Smooth muscle cell (in vitro differentiated cells): ENCODE measurements at regions not wholly inside any gene's neighbourhood (a gene's known extent, or its start where the extent isn't known, plus 50 kb on each side); places are given as distances from the start of the nearest gene placed in this dataset.

Experiments
- DNase-seq: peaks from one replicate; lab custom pipeline; 2025; ENCODE audit not compliant: unreplicated experiment; lab: John Stamatoyannopoulos, UW
- H2AFZ ChIP-seq: fragments of 200-600 bp; sonication (generic); 2 replicates; pipeline ENCODE4 v1.6.0; 2016; ENCODE audit warnings: antibody characterized with exemption, low read depth, mild to moderate bottlenecking
- H3F3A ChIP-seq: fragments of 200-600 bp; sonication (generic); 2 replicates; pipeline ENCODE4 v1.6.0; 2017; ENCODE audit warnings: antibody characterized with exemption, low read depth
- H3K27ac ChIP-seq: fragments of 200-600 bp; sonication (generic); 2 replicates; pipeline ENCODE4 v1.5.1; 2016; ENCODE audit warnings: low read depth, mild to moderate bottlenecking
- H3K27me3 ChIP-seq: fragments of 200-600 bp; sonication (generic); 2 replicates; pipeline ENCODE4 v1.6.1; 2016; ENCODE audit warnings: low read depth, mild to moderate bottlenecking
- H3K36me3 ChIP-seq: fragments of 200-600 bp; sonication (generic); 2 replicates; pipeline ENCODE4 v1.5.1; 2016; ENCODE audit warnings: low read depth
- H3K4me1 ChIP-seq: fragments of 200-600 bp; sonication (generic); 2 replicates; pipeline ENCODE4 v1.5.1; 2016; ENCODE audit warnings: low read depth
- H3K4me2 ChIP-seq: fragments of 200-600 bp; sonication (generic); 2 replicates; pipeline ENCODE4 v1.6.0; 2016; ENCODE audit warnings: mild to moderate bottlenecking
- H3K4me3 ChIP-seq: fragments of 200-600 bp; sonication (generic); 2 replicates; pipeline ENCODE4 v1.5.1; 2016; ENCODE audit warnings: mild to moderate bottlenecking
- H3K79me2 ChIP-seq: fragments of 200-600 bp; sonication (generic); 2 replicates; pipeline ENCODE4 v1.6.0; 2016; ENCODE audit warnings: low read depth, mild to moderate bottlenecking
- H3K9ac ChIP-seq: fragments of 200-600 bp; sonication (generic); 2 replicates; pipeline ENCODE4 v1.6.0; 2016; ENCODE audit warnings: low read depth
- H3K9me3 ChIP-seq: fragments of 200-600 bp; sonication (generic); replicated peaks from 2 replicates; pipeline ENCODE4 v1.5.1; 2016; ENCODE audit warnings: low read depth
- H4K20me1 ChIP-seq: fragments of 200-600 bp; sonication (generic); 2 replicates; pipeline ENCODE4 v1.6.0; 2016; ENCODE audit warnings: low read depth
- WGBS: methylation state at CpG from one replicate; pipeline ENCODE4 v1.1.7; 2016; ENCODE audit warnings: low lambda C conversion rate; 5-methylcytosine and 5-hydroxymethylcytosine counted together
- TF ChIP-seq, protein P1 (sequence below): fragments of 200-600 bp; sonication (generic); IDR thresholded peaks from 2 replicates; pipeline ENCODE4 v1.5.1; 2017; ENCODE audit warnings: borderline replicate concordance, mild to moderate bottlenecking, antibody characterized with exemption; ENCODE audit not compliant: insufficient read depth, poor library complexity, severe bottlenecking

DNA sequence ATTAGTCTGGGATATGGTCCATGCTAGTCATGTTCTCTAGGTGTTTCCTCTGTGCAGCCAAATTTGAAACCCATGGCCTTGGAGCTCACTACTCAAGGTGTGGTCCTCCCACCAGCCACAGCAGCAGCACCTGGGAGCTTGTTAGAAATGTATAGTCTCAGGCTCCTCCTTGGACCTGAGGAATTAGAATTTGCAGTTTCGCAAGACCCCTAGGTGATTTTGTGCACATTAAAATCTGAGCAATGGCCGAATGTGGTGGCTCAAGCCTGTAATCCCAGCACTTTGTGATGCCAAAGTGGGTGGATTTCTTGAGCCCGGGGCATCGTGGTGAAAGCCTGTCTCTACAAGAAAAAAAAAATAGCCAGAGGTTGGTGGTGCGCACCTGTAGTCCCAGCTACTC, 72.3 kb upstream of the NEK6 start:
- Histone ChIP-seq H3K4me2 (no peak overlapping the region), H3K36me3 (no peaks in the 10 kb centered on the region), H3K27me3 (peaks cover 27% of the 10 kb centered on the region), H3F3A (no peaks in the 10 kb centered on the region), H3K27ac (no peak overlapping the region), H2AFZ (no peak overlapping the region), H3K4me3 (no peak overlapping the region), H3K9me3 (no peaks in the 10 kb centered on the region), H4K20me1 (no peaks in the 10 kb centered on the region), H3K79me2 (no peaks in the 10 kb centered on the region), H3K9ac (no peak overlapping the region), H3K4me1 (no peaks in the 10 kb centered on the region)
- TF ChIP-seq, protein P1, sequence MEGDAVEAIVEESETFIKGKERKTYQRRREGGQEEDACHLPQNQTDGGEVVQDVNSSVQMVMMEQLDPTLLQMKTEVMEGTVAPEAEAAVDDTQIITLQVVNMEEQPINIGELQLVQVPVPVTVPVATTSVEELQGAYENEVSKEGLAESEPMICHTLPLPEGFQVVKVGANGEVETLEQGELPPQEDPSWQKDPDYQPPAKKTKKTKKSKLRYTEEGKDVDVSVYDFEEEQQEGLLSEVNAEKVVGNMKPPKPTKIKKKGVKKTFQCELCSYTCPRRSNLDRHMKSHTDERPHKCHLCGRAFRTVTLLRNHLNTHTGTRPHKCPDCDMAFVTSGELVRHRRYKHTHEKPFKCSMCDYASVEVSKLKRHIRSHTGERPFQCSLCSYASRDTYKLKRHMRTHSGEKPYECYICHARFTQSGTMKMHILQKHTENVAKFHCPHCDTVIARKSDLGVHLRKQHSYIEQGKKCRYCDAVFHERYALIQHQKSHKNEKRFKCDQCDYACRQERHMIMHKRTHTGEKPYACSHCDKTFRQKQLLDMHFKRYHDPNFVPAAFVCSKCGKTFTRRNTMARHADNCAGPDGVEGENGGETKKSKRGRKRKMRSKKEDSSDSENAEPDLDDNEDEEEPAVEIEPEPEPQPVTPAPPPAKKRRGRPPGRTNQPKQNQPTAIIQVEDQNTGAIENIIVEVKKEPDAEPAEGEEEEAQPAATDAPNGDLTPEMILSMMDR: no peak
- no peak for DNase-seq
- WGBS: 84% methylated on average over 5 of the region's 5 CpGs

DNA sequence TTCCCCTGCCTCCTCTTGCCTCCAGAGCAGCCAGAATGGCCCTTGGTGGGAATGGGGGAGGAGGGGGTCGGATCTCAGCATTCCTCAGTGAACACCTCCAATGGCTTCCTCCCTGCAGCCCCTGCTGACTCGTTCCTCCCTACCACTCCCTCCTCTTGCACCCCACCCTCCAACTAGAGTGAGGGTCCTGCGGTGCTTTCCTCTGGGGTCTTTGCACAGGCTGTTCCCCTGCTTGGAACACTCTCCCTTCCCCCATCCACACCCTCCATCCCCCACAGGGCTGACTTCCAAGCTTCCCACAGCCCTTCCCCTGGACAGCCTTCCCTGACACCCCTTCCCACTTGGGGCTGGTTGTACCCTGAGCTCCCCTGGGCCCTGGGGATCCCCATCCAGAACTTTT, 70.4 kb upstream of the NEK6 start:
- no peaks in the 10 kb centered on the region for H3K4me1 ChIP-seq
- DNase-seq: no peak
- no peak overlapping the region for H3K27ac ChIP-seq
- TF ChIP-seq, protein P1: no peak
- no peak overlapping the region for H3K4me3 ChIP-seq
- H3F3A ChIP-seq: no peaks in the 10 kb centered on the region
- H4K20me1 ChIP-seq: no peaks in the 10 kb centered on the region
- 70% methylated on average over 3 of the region's 3 CpGs for WGBS
- H3K9me3 ChIP-seq: no peaks in the 10 kb centered on the region
- no peak overlapping the region for H2AFZ ChIP-seq
- H3K9ac ChIP-seq: no peak overlapping the region
- H3K27me3 ChIP-seq: peaks cover 12% of the 10 kb centered on the region
- no peak overlapping the region for H3K4me2 ChIP-seq
- H3K36me3 ChIP-seq: no peaks in the 10 kb centered on the region
- no peaks in the 10 kb centered on the region for H3K79me2 ChIP-seq

DNA sequence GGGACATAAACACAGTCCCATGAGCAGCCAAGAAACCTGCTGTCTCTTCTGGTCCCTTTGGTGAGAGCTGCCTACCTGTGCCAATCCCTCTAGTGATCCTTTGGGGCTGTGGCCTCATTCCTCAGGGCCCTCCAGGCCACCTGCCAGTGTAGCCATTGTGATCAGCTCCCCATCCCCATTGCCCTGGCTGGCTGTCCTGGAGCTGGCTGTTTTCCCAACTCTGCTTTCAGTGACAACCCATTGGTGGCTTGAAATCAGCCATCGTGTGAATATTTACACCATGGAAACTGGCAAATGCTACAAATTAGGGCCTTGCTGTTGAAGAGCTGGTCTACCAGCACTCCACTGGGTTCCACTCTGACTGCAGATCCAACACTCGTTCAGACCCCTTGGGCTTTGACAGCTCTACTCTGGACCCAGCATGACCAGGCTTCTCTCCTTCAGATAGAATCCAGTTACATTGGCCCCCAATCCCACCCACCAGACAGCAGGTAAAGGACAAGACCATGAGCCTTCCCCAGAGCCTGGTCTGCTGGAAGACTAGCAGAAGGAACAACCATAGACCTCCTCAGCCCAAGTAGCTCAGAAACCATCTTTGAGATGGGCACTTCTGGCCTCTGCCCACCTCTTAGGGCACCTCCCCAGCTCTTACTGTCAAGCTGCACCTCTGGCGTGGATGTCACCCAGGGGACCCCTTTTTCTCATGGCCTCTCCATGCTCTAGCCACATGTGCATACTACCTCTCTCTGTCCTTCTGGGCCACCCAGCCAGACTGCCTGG, 69.2 kb upstream of the NEK6 start:
- Histone ChIP-seq H3K79me2 (no peaks in the 10 kb centered on the region), H3K27me3 (peaks cover 12% of the 10 kb centered on the region), H4K20me1 (no peaks in the 10 kb centered on the region), H3K9me3 (no peaks in the 10 kb centered on the region), H3K4me2 (no peak overlapping the region), H2AFZ (no peak overlapping the region), H3F3A (no peaks in the 10 kb centered on the region), H3K4me3 (no peak overlapping the region), H3K9ac (no peak overlapping the region), H3K36me3 (no peaks in the 10 kb centered on the region), H3K27ac (no peak overlapping the region), H3K4me1 (no peaks in the 10 kb centered on the region)
- DNase-seq: no peak
- TF ChIP-seq, protein P1: no peak
- 94% methylated on average over 3 of the region's 3 CpGs for WGBS

DNA sequence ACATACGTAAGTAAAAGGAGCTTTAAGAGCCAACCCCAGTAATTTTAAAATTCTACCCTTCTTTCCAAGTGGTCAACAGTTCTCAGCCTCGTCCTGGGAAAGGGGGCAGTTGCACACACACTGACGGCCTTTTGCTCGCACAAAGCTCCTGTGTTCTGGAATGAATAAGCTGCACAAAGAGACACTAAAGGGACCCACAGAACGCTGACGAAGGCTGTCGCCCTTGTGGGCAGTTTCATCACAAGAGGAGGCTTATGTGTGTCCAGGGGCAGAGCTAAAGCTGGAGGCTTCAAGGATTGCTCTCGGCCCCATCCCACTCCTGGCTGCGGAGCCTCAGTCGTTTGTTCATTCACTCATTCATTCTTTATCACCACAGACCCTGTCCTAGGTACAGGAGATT, 67.0 kb upstream of the NEK6 start:
- Histone ChIP-seq H3K27me3 (peaks cover 7% of the 10 kb centered on the region), H3K36me3 (no peaks in the 10 kb centered on the region), H3K9ac (no peak overlapping the region), H3K4me1 (no peaks in the 10 kb centered on the region), H3K27ac (no peak overlapping the region), H3K4me3 (no peak overlapping the region), H4K20me1 (no peaks in the 10 kb centered on the region), H3F3A (no peaks in the 10 kb centered on the region), H3K79me2 (no peaks in the 10 kb centered on the region), H2AFZ (no peak overlapping the region), H3K9me3 (no peaks in the 10 kb centered on the region), H3K4me2 (no peak overlapping the region)
- DNase-seq: no peak
- WGBS: 90% methylated on average over 10 of the region's 10 CpGs
- TF ChIP-seq, protein P1: no peak
